ENCODE measurements at regions not wholly inside any gene's neighbourhood (a gene's known extent, or its start where the extent isn't known, plus 50 kb on each side); places are given as distances from the start of the nearest gene placed in this dataset.
A peak's percentile ranks its signal among the peaks of the same experiment; 100 is the strongest.
"Not testable (repeated sequence)": the region's sequence is repeated elsewhere in the genome, so short reads cannot be mapped to it uniquely, and the experiment has no call there.

DNA sequence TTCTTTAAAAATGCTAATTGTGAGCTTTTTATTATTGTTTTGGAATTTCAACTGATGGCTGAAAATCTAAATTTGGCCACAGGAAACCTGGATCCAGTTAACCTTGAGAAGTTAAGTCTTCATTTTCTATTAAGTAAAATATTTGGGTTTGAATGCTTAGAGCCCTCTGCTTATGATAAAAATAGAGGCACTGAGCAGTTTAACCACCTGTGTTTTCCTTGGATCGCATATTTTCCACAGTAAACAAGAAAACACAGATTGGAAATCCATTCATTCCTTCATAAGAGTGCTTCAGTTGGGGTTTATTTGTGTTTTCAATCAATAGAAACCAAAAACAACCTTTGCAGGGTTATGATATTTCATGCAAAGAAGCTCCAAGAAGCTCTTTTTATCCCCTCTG, 77.2 kb upstream of the HES1 start:
- no peaks in the 10 kb centered on the region for H3K9me3 Mint-ChIP-seq
- H3K27me3 Mint-ChIP-seq: peaks cover 5% of the 10 kb centered on the region
- no peak overlapping the region for H3K27ac Mint-ChIP-seq
- H3K36me3 Mint-ChIP-seq: no peaks in the 10 kb centered on the region
- H3K4me1 Mint-ChIP-seq: peaks cover 11% of the 10 kb centered on the region
- peak overlapping the region; percentile 15 for H3K4me3 Mint-ChIP-seq

DNA sequence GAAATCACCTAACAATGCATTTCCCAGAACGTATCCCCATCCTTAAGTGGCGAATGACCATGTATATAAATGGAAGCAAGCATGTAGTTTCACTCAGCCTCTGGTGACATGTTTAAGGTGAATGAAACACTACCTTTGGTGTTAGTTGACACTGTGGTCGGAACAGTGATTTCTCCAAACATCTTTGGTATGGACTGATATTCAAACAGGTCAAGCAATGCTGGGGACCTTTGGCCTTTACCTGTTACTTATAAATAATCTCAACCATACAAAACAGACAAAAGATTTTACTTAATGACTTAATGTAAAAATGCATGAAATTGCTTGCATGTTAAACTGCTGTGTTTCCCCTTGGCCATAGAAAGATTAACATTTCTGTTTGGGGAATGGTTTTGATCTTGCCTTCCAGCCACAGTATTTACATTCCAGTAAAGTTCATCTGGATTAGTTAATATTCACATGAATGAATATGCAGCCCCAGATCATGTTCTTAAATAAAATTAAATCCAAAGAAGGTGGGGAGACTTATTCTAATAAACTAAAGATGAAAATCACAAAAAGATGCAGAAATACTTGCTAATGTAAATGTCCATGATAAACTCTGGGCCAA, 74.4 kb upstream of the HES1 start:
- Mint-ChIP-seq H3K4me1 (peaks cover 8% of the 10 kb centered on the region), H3K9me3 (no peaks in the 10 kb centered on the region), H3K36me3 (no peaks in the 10 kb centered on the region), H3K4me3 (no peak overlapping the region), H3K27me3 (peaks cover 5% of the 10 kb centered on the region), H3K27ac (no peak overlapping the region)

DNA sequence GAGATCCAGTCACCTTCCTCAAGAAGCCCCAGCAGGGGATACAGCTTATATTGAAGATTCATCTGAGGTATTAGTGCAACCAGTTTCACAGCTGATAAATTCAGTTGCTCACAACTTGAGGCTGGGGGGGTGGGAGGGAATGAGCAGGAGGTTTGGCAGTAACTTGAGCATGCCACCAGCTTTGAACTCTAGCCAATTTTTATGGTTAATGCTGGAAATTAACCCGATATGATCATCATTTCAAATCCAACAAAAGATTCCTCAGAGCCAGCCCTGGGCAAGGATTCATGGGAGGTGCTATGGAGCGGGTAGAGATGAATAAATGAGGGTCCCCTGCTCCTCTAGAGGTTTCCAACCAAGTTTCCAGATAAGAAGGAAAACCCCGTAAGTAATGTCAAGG, 73.1 kb upstream of the HES1 start:
- Mint-ChIP-seq H3K27ac (no peak overlapping the region), H3K36me3 (no peaks in the 10 kb centered on the region), H3K27me3 (peaks cover 1% of the 10 kb centered on the region), H3K4me1 (peaks cover 3% of the 10 kb centered on the region), H3K4me3 (no peak overlapping the region), H3K9me3 (no peaks in the 10 kb centered on the region)

DNA sequence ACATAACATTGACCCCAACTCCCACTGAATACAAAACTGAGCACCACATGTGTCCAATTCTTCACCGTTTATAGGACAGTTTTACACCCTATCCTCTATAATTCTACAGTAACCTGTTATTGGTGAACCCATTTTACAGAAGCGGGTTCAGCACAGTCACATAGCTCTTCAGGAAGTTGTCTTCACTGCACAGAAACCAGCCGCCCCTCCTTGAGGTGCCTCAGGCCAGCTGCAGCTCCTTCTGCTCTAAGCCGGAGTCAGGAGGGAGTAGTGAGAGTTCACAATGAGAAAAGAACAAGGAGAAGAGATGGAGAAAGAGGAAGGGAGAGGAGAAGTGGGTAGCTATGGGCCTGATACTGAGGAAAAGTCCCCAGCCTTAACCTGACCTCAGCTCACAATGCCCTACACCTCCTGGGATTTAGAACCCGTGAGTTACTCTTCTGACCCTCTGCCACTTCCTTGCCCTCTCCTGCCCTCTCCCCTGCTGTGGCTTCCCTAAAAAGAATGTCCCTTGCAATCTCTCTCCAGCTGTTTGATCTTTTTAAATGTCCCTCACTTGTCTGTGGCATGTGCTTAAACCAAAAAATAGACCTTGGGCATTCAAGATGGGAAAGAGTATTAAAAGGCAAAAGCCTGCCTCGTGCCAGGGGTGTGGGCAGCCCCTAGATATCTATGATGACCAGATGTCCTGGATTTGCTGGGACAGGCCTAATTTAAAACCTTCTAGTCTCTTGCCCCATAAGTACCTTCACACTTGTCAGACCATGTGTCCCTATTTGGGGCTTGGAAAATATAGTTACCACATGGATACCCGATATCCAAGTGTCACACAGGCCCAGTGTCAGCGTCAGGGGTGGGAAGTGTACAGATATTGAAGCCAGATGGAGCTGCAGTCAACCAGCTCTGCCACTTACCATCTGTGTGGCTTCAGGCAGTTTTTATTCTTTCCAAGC, 71.3 kb upstream of the HES1 start:
- Mint-ChIP-seq H3K9me3 (no peaks in the 10 kb centered on the region), H3K4me1 (peaks cover 1% of the 10 kb centered on the region), H3K4me3 (no peak overlapping the region), H3K27me3 (no peaks in the 10 kb centered on the region), H3K27ac (no peak overlapping the region), H3K36me3 (no peaks in the 10 kb centered on the region)

DNA sequence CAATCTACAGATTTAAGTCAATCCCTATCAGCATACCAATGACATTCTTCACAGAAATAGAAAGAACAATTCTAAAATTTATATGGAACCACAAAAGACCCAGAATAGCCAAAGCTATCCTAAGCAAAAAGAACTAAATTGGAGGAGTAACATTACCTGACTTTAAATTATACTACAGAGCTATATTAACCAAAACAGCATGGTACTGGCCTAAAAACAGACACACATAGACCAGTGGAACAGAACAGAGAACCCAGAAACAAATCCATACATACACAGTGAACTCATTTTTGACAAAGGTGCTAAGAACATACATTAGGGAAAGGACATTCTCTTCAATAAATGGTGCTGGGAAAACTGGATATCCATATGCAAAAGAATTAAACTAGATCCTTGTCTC, 68.6 kb upstream of the HES1 start:
- not testable (repeated sequence) for H3K27ac Mint-ChIP-seq
- peaks cover 12% of the 10 kb centered on the region for H3K4me1 Mint-ChIP-seq

DNA sequence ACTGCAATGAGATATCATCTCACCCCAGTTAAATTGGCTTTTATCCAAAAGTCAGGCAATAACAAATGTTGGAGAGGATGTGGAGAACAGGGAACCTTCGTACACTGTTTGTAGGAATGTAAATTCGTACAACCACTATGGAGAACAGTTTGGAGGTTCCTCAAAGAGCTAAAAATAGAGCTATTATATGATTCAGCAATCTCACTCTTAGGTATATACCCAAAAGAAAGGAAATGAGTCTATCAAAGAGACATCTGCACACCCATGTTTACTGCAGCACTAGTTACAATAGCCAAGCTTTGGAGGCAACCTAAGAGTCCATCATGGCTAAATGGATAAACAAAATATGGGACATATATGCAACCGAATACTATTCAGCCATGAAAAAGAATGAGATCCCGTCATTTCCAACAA, 68.0 kb upstream of the HES1 start:
- Mint-ChIP-seq H3K4me1 (peaks cover 13% of the 10 kb centered on the region), H3K4me3 (no peak overlapping the region), H3K27ac (no peak overlapping the region), H3K27me3 (peaks cover 2% of the 10 kb centered on the region), H3K36me3 (no peaks in the 10 kb centered on the region), H3K9me3 (no peaks in the 10 kb centered on the region)

More for the DNA sequence above, 68.6 kb upstream of the HES1 start:
- H3K4me3 Mint-ChIP-seq, H3K9me3 Mint-ChIP-seq, H3K36me3 Mint-ChIP-seq, H3K27me3 Mint-ChIP-seq: not testable (repeated sequence)

DNA sequence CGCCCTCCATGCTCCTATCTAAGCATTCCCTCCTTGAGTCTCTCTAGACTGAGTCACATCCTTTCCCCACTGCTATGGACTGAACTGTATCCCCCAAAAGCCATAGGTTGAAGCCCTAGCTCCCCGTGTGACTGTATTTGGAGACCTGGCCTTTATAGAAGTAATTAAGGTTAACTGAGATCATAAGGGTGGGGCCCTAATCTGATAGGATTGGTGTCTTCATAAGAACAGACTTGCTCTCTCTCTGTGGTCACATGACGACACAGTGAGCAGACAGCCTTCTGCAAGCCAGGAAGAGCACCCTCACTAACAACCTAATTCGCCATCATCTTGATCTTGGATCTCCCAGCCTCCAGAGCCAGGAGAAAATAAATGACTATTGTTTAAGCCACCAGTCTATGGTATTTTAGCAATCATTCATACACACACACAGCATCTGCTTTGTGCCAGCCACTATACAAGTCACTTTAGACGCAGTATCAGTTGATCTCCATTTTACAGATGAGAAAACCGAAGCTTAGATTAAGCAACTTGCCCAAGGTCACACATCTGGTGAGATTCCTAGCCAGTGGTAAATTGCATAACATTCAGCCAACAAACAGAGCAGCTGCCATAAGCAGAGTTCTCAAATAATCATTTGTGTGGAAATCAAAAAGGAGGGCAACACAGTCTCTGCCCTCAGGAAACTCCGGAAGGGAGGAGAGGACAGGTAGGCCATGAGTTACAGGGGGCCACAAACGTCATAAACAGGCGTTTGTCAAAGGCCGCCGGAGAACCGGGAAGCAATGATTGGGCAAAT, 66.3 kb upstream of the HES1 start:
- Mint-ChIP-seq H3K27me3 (peaks cover 3% of the 10 kb centered on the region), H3K4me3 (peak overlapping the region; percentile 78), H3K36me3 (no peaks in the 10 kb centered on the region), H3K4me1 (peaks cover 13% of the 10 kb centered on the region), H3K27ac (no peak overlapping the region), H3K9me3 (no peaks in the 10 kb centered on the region)

DNA sequence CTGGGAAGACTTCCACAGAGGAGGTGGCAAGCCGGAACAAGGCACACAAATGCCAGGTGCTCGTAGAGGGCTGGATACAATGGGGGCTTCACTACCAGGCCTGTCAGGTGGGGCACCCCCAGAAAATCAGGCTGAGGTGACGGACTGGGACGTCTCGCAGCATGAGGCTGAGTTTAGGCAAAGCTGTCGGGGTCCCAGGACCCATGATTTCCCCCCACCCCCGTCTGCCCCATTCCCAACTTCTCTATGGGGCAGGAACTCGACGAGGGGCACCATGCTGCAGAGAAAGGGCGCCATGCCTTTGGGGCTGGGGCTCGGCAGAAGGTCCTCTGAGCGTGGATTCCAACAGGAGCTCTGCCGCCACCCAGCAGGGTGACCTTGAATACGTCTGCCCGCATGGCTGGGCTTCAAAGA, 65.7 kb upstream of the HES1 start:
- H3K27me3 Mint-ChIP-seq: peaks cover 3% of the 10 kb centered on the region
- H3K4me3 Mint-ChIP-seq: peak overlapping the region; percentile 78
- H3K27ac Mint-ChIP-seq: no peak overlapping the region
- no peaks in the 10 kb centered on the region for H3K9me3 Mint-ChIP-seq
- peaks cover 13% of the 10 kb centered on the region for H3K4me1 Mint-ChIP-seq
- no peaks in the 10 kb centered on the region for H3K36me3 Mint-ChIP-seq

DNA sequence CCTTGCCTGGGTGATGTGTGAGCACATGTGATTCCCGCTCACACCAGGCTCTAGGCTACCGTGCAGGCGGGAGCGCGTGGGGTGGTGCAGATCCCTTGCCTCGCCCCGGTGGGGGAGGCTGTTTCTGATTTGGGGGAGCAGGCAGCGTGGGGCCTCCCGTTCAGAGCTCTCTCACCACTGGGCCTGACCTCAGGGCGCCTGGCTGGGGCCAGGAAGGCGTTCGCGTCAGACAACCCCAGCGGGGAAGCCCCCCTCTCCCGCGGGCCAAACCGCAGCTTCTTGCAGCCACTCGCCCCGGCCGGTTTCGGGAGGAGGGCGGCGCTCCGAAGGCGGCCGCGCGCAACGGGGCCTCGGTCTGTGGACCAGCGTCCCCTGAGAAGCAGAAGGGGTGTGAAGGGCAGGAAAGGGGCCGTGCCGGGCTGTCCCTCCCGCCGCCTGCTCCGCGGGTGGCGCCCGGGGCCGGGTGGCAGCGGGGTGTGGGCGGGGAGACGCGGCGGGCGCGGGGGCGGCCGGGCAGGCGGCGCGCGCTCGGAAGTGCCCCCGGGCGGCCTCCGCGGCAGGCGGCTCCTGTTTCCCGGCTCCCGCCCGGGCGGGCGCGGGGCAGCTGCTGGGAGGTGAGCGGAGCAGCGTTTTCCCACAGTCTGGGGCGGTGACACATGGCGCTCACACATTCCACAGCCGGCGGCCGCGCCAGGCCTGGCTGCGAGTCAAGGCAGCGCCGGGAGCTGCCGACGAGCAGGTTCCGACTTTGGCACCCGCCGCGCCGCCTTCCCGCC, 65.1 kb upstream of the HES1 start:
- Mint-ChIP-seq H3K4me3 (peak overlapping the region; percentile 78), H3K27me3 (peaks cover 3% of the 10 kb centered on the region)

DNA sequence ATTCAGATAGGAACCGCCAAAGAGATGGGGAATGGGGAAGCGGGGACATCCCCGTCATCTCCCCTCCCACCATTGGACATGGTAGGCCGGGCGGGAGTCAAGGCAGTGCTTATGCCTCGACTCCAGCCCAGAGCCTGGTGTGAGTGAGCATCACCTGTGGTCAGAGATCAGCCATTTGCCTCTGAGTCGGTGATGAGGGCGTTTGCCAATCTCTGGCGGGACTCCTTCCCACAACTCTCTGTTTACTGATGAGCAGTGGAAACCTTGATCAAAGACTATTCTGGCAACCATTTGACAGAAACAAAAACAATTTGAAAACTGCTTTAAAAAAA, 63.9 kb upstream of the HES1 start:
- H3K4me3 Mint-ChIP-seq: peak overlapping the region; percentile 76
- no peaks in the 10 kb centered on the region for H3K36me3 Mint-ChIP-seq
- H3K27me3 Mint-ChIP-seq: peaks cover 3% of the 10 kb centered on the region
- H3K4me1 Mint-ChIP-seq: peaks cover 13% of the 10 kb centered on the region
- H3K9me3 Mint-ChIP-seq: no peaks in the 10 kb centered on the region
- H3K27ac Mint-ChIP-seq: no peak overlapping the region

More for the DNA sequence above, 65.1 kb upstream of the HES1 start:
- H3K9me3 Mint-ChIP-seq: no peaks in the 10 kb centered on the region
- H3K4me1 Mint-ChIP-seq: peaks cover 13% of the 10 kb centered on the region
- H3K36me3 Mint-ChIP-seq: no peaks in the 10 kb centered on the region
- H3K27ac Mint-ChIP-seq: no peak overlapping the region

DNA sequence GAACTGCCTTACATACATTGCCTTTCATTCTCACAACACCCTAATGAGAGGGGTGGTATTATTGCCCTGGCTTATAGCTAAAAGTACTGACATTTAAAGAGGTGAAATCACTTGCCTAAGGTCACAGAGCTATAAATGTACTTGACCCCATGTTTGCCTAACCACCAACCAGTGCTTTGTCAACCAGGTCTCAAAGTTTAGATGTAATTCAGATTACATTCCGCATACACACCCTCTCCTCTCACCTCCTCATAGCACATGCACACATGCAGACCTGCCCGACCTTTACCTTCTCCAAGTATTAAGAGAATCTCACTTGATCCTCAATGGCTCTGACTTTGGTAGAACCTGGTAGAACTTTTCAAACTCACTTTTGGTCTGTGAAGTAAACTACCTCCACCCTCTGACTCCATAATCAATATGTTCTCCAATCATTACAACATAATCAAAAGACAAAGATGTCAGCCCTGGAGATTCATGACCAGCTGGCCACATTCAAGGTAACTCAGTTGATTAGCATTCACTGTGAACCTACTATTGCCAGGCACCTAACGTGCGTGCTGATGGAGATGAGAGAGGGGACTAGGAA, 63.2 kb upstream of the HES1 start:
- peaks cover 13% of the 10 kb centered on the region for H3K4me1 Mint-ChIP-seq
- no peaks in the 10 kb centered on the region for H3K9me3 Mint-ChIP-seq
- H3K4me3 Mint-ChIP-seq: peak overlapping the region; percentile 43
- no peak overlapping the region for H3K27ac Mint-ChIP-seq
- H3K27me3 Mint-ChIP-seq: peaks cover 3% of the 10 kb centered on the region
- no peaks in the 10 kb centered on the region for H3K36me3 Mint-ChIP-seq

DNA sequence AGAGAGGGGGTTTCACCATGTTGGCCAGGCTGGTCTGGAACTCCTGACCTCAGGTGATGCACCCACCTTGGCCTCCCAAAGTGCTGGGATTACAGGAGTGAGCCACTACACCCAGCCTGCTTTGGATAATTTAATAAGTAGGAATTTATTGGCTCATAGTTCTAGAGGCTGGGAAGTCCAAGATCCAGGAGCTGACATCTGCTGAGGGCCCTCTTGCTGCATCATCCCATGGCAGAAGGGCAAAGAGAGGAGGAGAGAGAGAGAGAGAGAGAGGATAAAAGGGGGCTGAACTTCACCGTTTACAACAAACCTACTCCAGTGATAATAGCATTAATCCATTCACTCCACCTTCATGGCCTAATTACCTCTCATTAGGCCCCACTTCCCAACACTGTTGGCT, 62.0 kb upstream of the HES1 start:
- H3K27ac Mint-ChIP-seq: no peak overlapping the region
- H3K4me3 Mint-ChIP-seq: no peak overlapping the region
- H3K9me3 Mint-ChIP-seq: no peaks in the 10 kb centered on the region
- peaks cover 13% of the 10 kb centered on the region for H3K4me1 Mint-ChIP-seq
- no peaks in the 10 kb centered on the region for H3K36me3 Mint-ChIP-seq
- peaks cover 3% of the 10 kb centered on the region for H3K27me3 Mint-ChIP-seq

DNA sequence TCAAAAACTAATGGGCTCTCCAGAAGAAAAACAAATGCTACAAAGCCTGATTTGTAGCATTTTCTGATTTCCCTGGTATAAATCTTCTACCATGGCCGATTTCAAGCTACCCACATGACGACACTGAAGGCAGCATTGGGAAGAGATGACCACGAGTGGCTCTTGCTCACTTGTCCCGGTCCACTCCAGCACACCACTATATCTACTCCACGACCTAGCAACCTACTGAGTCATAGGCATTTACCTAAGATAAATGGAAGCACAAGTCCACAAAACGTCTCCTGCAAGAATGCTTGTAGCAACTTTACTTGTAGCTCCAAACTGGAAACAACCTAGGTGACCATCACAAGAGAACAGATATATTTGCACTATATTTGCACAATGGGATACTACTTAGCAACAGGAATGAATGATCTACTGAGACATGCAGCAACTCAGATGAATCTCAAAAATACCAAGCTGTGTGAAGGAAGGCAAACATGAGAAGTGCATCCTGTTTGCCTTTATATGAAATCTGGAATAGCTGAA, 60.8 kb upstream of the HES1 start:
- no peaks in the 10 kb centered on the region for H3K36me3 Mint-ChIP-seq
- no peak overlapping the region for H3K27ac Mint-ChIP-seq
- peaks cover 3% of the 10 kb centered on the region for H3K27me3 Mint-ChIP-seq
- peaks cover 8% of the 10 kb centered on the region for H3K4me1 Mint-ChIP-seq
- no peaks in the 10 kb centered on the region for H3K9me3 Mint-ChIP-seq
- no peak overlapping the region for H3K4me3 Mint-ChIP-seq

DNA sequence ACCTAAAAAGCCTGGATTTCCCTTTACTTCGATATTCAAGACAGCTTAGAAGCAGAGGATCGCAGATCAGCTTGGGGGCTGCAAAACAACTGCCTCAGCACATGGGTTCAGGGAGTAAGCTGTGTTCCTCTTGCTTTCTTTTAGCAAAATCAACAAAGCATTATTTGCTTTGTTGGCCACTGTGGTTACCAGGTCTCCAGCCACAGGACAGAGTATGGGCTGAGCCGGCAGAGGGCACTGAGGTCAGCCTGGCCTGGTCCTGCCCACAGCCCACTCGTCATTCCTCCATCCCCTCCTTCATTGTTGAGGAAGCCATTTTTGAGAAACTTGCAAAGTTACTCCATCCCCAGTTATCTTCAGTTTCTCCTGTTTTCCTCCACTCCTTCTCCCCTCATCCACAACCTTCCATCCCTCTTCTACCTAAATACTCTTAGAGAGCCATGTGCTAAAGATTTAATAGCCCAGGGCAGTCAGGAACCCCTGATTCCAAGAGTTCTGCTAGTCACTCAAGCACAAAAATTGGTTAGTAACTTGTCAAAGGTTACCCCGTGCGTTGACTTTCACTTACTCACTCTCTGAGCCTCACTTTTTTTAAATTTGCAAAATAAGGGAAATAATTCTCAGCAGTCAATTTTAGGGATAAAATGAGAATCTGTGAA, 60.0 kb upstream of the HES1 start:
- Mint-ChIP-seq H3K4me1 (peaks cover 8% of the 10 kb centered on the region), H3K27ac (no peak overlapping the region), H3K27me3 (peaks cover 3% of the 10 kb centered on the region), H3K4me3 (no peak overlapping the region), H3K9me3 (no peaks in the 10 kb centered on the region), H3K36me3 (no peaks in the 10 kb centered on the region)

All from activated naive CD4-positive, alpha-beta T cell treated with anti-CD3 and anti-CD28 coated beads, Interleukin-2, amount 50 U/mL, for 24 hours (primary cell).